Upper lobe of left lung (tissue), 4 donors: ENCODE measurements at regions not wholly inside any gene's neighbourhood (a gene's known extent, or its start where the extent isn't known, plus 50 kb on each side); places are given as distances from the start of the nearest gene placed in this dataset.

Source experiments
- CTCF ChIP-seq, 6 experiments: fragments of 450-650 bp in 4 of 6; fragments of 200-600 bp in 2 of 6; sonication (generic) in 2 of 6; IDR thresholded peaks; one replicate each; pipeline ENCODE4 v1.5.1; 2016 to 2019; ENCODE audit warnings: antibody characterized with exemption in 6 of 6
- POLR2A ChIP-seq, 4 donors: fragments of 450-650 bp; IDR thresholded peaks; one replicate each; pipeline ENCODE4 v1.5.1; 2016 to 2017; ENCODE audit warnings: antibody characterized with exemption in 4 of 4, mild to moderate bottlenecking in 2 of 4
- POLR2AphosphoS5 ChIP-seq, 2 donors: sonication (generic); formaldehyde crosslinking; IDR thresholded peaks; one replicate each; pipeline ENCODE4 v1.5.1; 2017; ENCODE audit warnings: antibody characterized with exemption in 2 of 2

- TF ChIP-seq POLR2A (IDR thresholded peaks at IDR 0.05) (no peak), CTCF (IDR thresholded peaks at IDR 0.05) (no peak), POLR2AphosphoS5 (IDR thresholded peaks at IDR 0.05) (no peak)
Measured at GRCh38 chr5:139740992-139741672, 54.5 kb upstream of the PSD2 start.
